HG02973 (cell line): ENCODE measurements at regions not wholly inside any gene's neighbourhood (a gene's known extent, or its start where the extent isn't known, plus 50 kb on each side); places are given as distances from the start of the nearest gene placed in this dataset.

Experiments used
- ATAC-seq: cut with Tn5 transposase; IDR thresholded peaks from one replicate; pipeline ENCODE4 v1.9.1; 2021; ENCODE audit warnings: moderate library complexity; ENCODE audit not compliant: unreplicated experiment

- ATAC-seq: no peak
These were observed 488.2 kb upstream of the PTBP2 start for GRCh38 chr1:96233422-96233821.

GRCh38 chr1:96234299-96234698 is 487.3 kb upstream of the PTBP2 start:
- no peak for ATAC-seq

GRCh38 chr1:96236156-96236739 is 485.3 kb upstream of the PTBP2 start:
- no peak for ATAC-seq

- no peak for ATAC-seq
These were observed 483.2 kb upstream of the PTBP2 start for GRCh38 chr1:96238426-96238825.

- no peak for ATAC-seq
These were observed 481.1 kb upstream of the PTBP2 start for GRCh38 chr1:96240438-96240837.

GRCh38 chr1:96253246-96254035 is 468.1 kb upstream of the PTBP2 start:
- no peak for ATAC-seq

- ATAC-seq: no peak
These were observed 465.3 kb upstream of the PTBP2 start for GRCh38 chr1:96256130-96256790.

GRCh38 chr1:96259399-96259798 is 462.2 kb upstream of the PTBP2 start:
- ATAC-seq: no peak

- ATAC-seq: no peak
These were observed 440.1 kb upstream of the PTBP2 start for GRCh38 chr1:96281491-96281890.

GRCh38 chr1:96290033-96290432 is 431.6 kb upstream of the PTBP2 start:
- ATAC-seq: no peak

GRCh38 chr1:96290801-96291200 is 430.8 kb upstream of the PTBP2 start:
- ATAC-seq: no peak

GRCh38 chr1:96291468-96291867 is 430.1 kb upstream of the PTBP2 start:
- ATAC-seq: no peak

- no peak for ATAC-seq
These were observed 429.4 kb upstream of the PTBP2 start for GRCh38 chr1:96292141-96292540.

GRCh38 chr1:96296991-96297390 is 424.6 kb upstream of the PTBP2 start:
- ATAC-seq: no peak

GRCh38 chr1:96306809-96307560 is 414.6 kb upstream of the PTBP2 start:
- ATAC-seq: no peak

GRCh38 chr1:96308314-96308713 is 413.3 kb upstream of the PTBP2 start:
- ATAC-seq: no peak

GRCh38 chr1:96309783-96310182 is 411.8 kb upstream of the PTBP2 start:
- ATAC-seq: no peak

- no peak for ATAC-seq
These were observed 408.4 kb upstream of the PTBP2 start for GRCh38 chr1:96313216-96313615.

- no peak for ATAC-seq
These were observed 392.5 kb upstream of the PTBP2 start for GRCh38 chr1:96329121-96329520.

- ATAC-seq: no peak
These were observed 390.0 kb upstream of the PTBP2 start for GRCh38 chr1:96331596-96331995.

GRCh38 chr1:96333522-96334235 is 387.9 kb upstream of the PTBP2 start:
- no peak for ATAC-seq
